Liver (tissue), 8 donors: ENCODE measurements at regions not wholly inside any gene's neighbourhood (a gene's known extent, or its start where the extent isn't known, plus 50 kb on each side); places are given as distances from the start of the nearest gene placed in this dataset.

Source experiments
- DNase-seq: peaks from one replicate; pipeline ENCODE4 v3.0.0-alpha.2; 2017; ENCODE audit warnings: low spot score
- H3K27ac ChIP-seq, 2 donors: one replicate each; pipeline ENCODE4 v1.7.0; 2013; ENCODE audit warnings: inconsistent platforms in 2 of 2, low read length in 2 of 2, control low read depth in 1 of 2, low read depth in 1 of 2, mild to moderate bottlenecking in 1 of 2
- H3K27me3 ChIP-seq, 4 donors: one replicate each; pipeline versions ENCODE4 v1.6.1 to v1.7.0; 2013; ENCODE audit warnings: low read length in 3 of 4, inconsistent platforms in 1 of 4, mild to moderate bottlenecking in 1 of 4, moderate library complexity in 1 of 4; ENCODE audit not compliant: control insufficient read depth in 4 of 4, insufficient read depth in 4 of 4
- H3K36me3 ChIP-seq, 4 donors: one replicate each; pipeline versions ENCODE4 v1.6.1 to v1.7.0; 2013; ENCODE audit warnings: low read length in 3 of 4, mild to moderate bottlenecking in 3 of 4, low read depth in 1 of 4, moderate library complexity in 1 of 4; ENCODE audit not compliant: control insufficient read depth in 4 of 4, insufficient read depth in 3 of 4
- H3K4me1 ChIP-seq, 4 donors: one replicate each; pipeline versions ENCODE4 v1.6.1 to v1.7.0; 2013; ENCODE audit warnings: low read length in 3 of 4, mild to moderate bottlenecking in 3 of 4, moderate library complexity in 1 of 4; ENCODE audit not compliant: control insufficient read depth in 4 of 4, insufficient read depth in 4 of 4
- H3K4me3 ChIP-seq, 3 donors: one replicate each; pipeline versions ENCODE4 v1.6.1 to v1.7.0; 2013; ENCODE audit warnings: low read length in 3 of 3, control low read depth in 1 of 3, low read depth in 1 of 3, mild to moderate bottlenecking in 1 of 3
- H3K9ac ChIP-seq, 2 donors: one replicate each; pipeline ENCODE4 v1.7.0; 2013; ENCODE audit warnings: low read length in 2 of 2, mild to moderate bottlenecking in 2 of 2, moderate library complexity in 2 of 2, control low read depth in 1 of 2, low read depth in 1 of 2
- H3K9me3 ChIP-seq, 4 donors: one replicate each; pipeline versions ENCODE4 v1.6.1 to v1.7.0; 2013; ENCODE audit warnings: low read length in 3 of 4; ENCODE audit not compliant: control insufficient read depth in 4 of 4
- ATF3 ChIP-seq: IDR thresholded peaks from 2 replicates; pipeline ENCODE4 v1.6.1; 2016; ENCODE audit warnings: antibody characterized with exemption
- CTCF ChIP-seq: fragments of 150-350 bp; IDR thresholded peaks from 2 replicates; pipeline ENCODE4 v1.5.1; 2017; ENCODE audit warnings: improper control_type of control experiment, low read depth, low read length; ENCODE audit not compliant: missing input control
- FOXA1 ChIP-seq: IDR thresholded peaks from 2 replicates; pipeline ENCODE4 v1.6.1; 2016; ENCODE audit warnings: antibody characterized with exemption
- FOXA2 ChIP-seq: IDR thresholded peaks from 2 replicates; pipeline ENCODE4 v1.6.1; 2016; ENCODE audit warnings: antibody characterized with exemption
- GABPA ChIP-seq, 2 donors: IDR thresholded peaks in 1 of 2; conservative IDR thresholded peaks in 1 of 2; 2 replicates each; pipeline ENCODE4 v1.6.1; 2016; ENCODE audit warnings: antibody characterized with exemption in 2 of 2, mild to moderate bottlenecking in 1 of 2, moderate library complexity in 1 of 2
- HNF4A ChIP-seq, 2 donors: conservative IDR thresholded peaks; 2 replicates each; pipeline ENCODE4 v1.6.1; 2016; ENCODE audit warnings: antibody characterized with exemption in 2 of 2, mild to moderate bottlenecking in 2 of 2
- HNF4G ChIP-seq: IDR thresholded peaks from 2 replicates; pipeline ENCODE4 v1.6.1; 2016; ENCODE audit warnings: antibody characterized with exemption
- JUND ChIP-seq, 2 donors: IDR thresholded peaks; 2 replicates each; pipeline ENCODE4 v1.6.1; 2016; ENCODE audit warnings: antibody characterized with exemption in 2 of 2
- NR2F2 ChIP-seq: IDR thresholded peaks from 2 replicates; pipeline ENCODE4 v1.6.1; 2016; ENCODE audit warnings: antibody characterized with exemption
- RAD21 ChIP-seq, 2 donors: IDR thresholded peaks; 2 replicates each; pipeline ENCODE4 v1.6.1; 2016; ENCODE audit warnings: antibody characterized with exemption in 2 of 2, mild to moderate bottlenecking in 2 of 2
- REST ChIP-seq: IDR thresholded peaks from 2 replicates; pipeline ENCODE4 v1.6.1; 2016; ENCODE audit warnings: antibody characterized with exemption, mild to moderate bottlenecking
- RXRA ChIP-seq, 2 donors: IDR thresholded peaks; 2 replicates each; pipeline ENCODE4 v1.6.1; 2017 to 2018; ENCODE audit warnings: antibody characterized with exemption in 2 of 2, mild to moderate bottlenecking in 1 of 2
- SP1 ChIP-seq: IDR thresholded peaks from 2 replicates; pipeline ENCODE4 v1.6.1; 2018; ENCODE audit warnings: antibody characterized with exemption, mild to moderate bottlenecking
- TAF1 ChIP-seq: conservative IDR thresholded peaks from 2 replicates; pipeline ENCODE4 v1.6.1; 2016; ENCODE audit warnings: antibody characterized with exemption, mild to moderate bottlenecking
- YY1 ChIP-seq: IDR thresholded peaks from 2 replicates; pipeline ENCODE4 v1.6.1; 2016; ENCODE audit warnings: antibody characterized with exemption, mild to moderate bottlenecking
- ZBTB33 ChIP-seq: IDR thresholded peaks from 2 replicates; pipeline ENCODE4 v1.6.1; 2016; ENCODE audit warnings: antibody characterized with exemption
- WGBS: extraction: QIAGEN DNeasy Blood & Tissue Kit; methylation state at CpG from one replicate; pipeline ENCODE4 v1.1.7; 2013; 5-methylcytosine and 5-hydroxymethylcytosine counted together
- TF ChIP-seq, protein P1 (sequence below): IDR thresholded peaks from 2 replicates; pipeline ENCODE4 v1.6.1; 2016; ENCODE audit warnings: antibody characterized with exemption
- donor health status: healthy.
- donor health status: healthy.
- donor health status: healthy.
- donor health status: healthy.
- donor health status: healthy.

- no peaks in the 10 kb centered on the region for H3K4me1 ChIP-seq
- TF ChIP-seq RXRA (IDR thresholded peaks at IDR 0.05) (no peak), HNF4G (no peak), FOXA2 (no peak), HNF4A (conservative IDR thresholded peaks at IDR 0.05) (no peak), JUND (IDR thresholded peaks at IDR 0.05) (no peak), REST (no peak), TAF1 (no peak), ATF3 (no peak), FOXA1 (no peak), GABPA (IDR thresholded peaks at IDR 0.05 in 1 of 2, conservative IDR thresholded peaks at IDR 0.05 in 1 of 2) (no peak), CTCF (no peak), RAD21 (IDR thresholded peaks at IDR 0.05) (no peak), YY1 (no peak), SP1 (no peak)
- no peak overlapping the region for H3K4me3 ChIP-seq
- H3K9ac ChIP-seq, result no peak overlapping the region
- no peaks in the 10 kb centered on the region for H3K9me3 ChIP-seq
- no peak for DNase-seq
- WGBS, result 91% methylated on average over 2 of the region's 2 CpGs
- no peak overlapping the region for H3K27ac ChIP-seq
- no peaks in the 10 kb centered on the region for H3K27me3 ChIP-seq
- H3K36me3 ChIP-seq, result no peaks in the 10 kb centered on the region
Measured at GRCh38 chr2:184201246-184201645, 397.1 kb upstream of the ZNF804A start.

- Histone ChIP-seq H3K4me1 (no peaks in the 10 kb centered on the region), H3K9me3 (no peaks in the 10 kb centered on the region), H3K27ac (no peak overlapping the region), H3K9ac (no peak overlapping the region), H3K27me3 (no peaks in the 10 kb centered on the region), H3K4me3 (no peak overlapping the region), H3K36me3 (no peaks in the 10 kb centered on the region)
- 92% methylated on average over 1 of the region's 1 CpG for WGBS
- no peak for TF ChIP-seq JUND (IDR thresholded peaks at IDR 0.05)
- no peak for TF ChIP-seq FOXA2
- no peak for TF ChIP-seq NR2F2
- TF ChIP-seq REST, result no peak
- TF ChIP-seq RAD21 (IDR thresholded peaks at IDR 0.05), result no peak
- TF ChIP-seq ZBTB33, result no peak
- no peak for TF ChIP-seq SP1
- TF ChIP-seq, protein P1, sequence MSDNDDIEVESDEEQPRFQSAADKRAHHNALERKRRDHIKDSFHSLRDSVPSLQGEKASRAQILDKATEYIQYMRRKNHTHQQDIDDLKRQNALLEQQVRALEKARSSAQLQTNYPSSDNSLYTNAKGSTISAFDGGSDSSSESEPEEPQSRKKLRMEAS, result no peak
- no peak for TF ChIP-seq HNF4G
- no peak for TF ChIP-seq CTCF
- no peak for TF ChIP-seq ATF3
- TF ChIP-seq RXRA (IDR thresholded peaks at IDR 0.05), result no peak
- DNase-seq, result no peak
Measured at GRCh38 chr2:184203661-184204060, 394.7 kb upstream of the ZNF804A start.
